OCI-LY7 (cell line): ENCODE measurements at regions not wholly inside any gene's neighbourhood (a gene's known extent, or its start where the extent isn't known, plus 50 kb on each side); places are given as distances from the start of the nearest gene placed in this dataset.

Experiments
- BruUV-seq: library from RNA; stranded (reverse); fragments of 400-500 nt; replicated peaks from 2 replicates; lab custom pipeline; 2021; lab: Mats Ljungman, UMichigan
- CTCF ChIA-PET: fragments of 300-600 bp; sonication (Branson Sonifier 250); formaldehyde crosslinking; loops from one replicate; lab custom pipeline; 2022; ENCODE audit warnings: antibody characterized with exemption; ENCODE audit not compliant: unreplicated experiment; lab: Charles Lee
- POLR2A ChIA-PET: fragments of 300-600 bp; sonication (Branson Sonifier 250); formaldehyde crosslinking; loops from one replicate; lab custom pipeline; 2022; ENCODE audit warnings: antibody characterized with exemption; lab: Charles Lee
- DNase-seq: peaks from one replicate; pipeline ENCODE4 v3.0.0-alpha.2; 2015; ENCODE audit warnings: low spot score
- H2AFZ ChIP-seq: fragments of 200-600 bp; sonication (generic), shearing (Covaris generic); 2 replicates; pipeline ENCODE4 v1.6.1; 2014; ENCODE audit warnings: mild to moderate bottlenecking, antibody characterized with exemption, low read length, moderate library complexity
- H3K27ac ChIP-seq: fragments of 200-600 bp; sonication (generic); 2 replicates; pipeline ENCODE4 v1.5.1; 2014; ENCODE audit warnings: mixed run types, low read depth, mild to moderate bottlenecking, moderate library complexity, low read length, inconsistent platforms; ENCODE audit not compliant: poor library complexity, severe bottlenecking
- H3K36me3 ChIP-seq: fragments of 200-600 bp; sonication (generic); 2 replicates; pipeline ENCODE4 v1.6.1; 2014; ENCODE audit warnings: mild to moderate bottlenecking, antibody characterized with exemption, low read length, moderate library complexity, mixed read lengths; ENCODE audit not compliant: insufficient read depth
- H3K4me1 ChIP-seq: fragments of 200-600 bp; sonication (generic); 2 replicates; pipeline ENCODE4 v1.5.1; 2014; ENCODE audit warnings: mild to moderate bottlenecking, low read length; ENCODE audit not compliant: insufficient read depth, poor library complexity, severe bottlenecking
- H3K4me2 ChIP-seq: fragments of 200-600 bp; sonication (generic); 2 replicates; pipeline ENCODE4 v1.6.1; 2014; ENCODE audit warnings: mild to moderate bottlenecking, low read length
- H3K4me3 ChIP-seq: fragments of 200-600 bp; sonication (generic); 2 replicates; pipeline ENCODE4 v1.5.1; 2014; ENCODE audit warnings: mild to moderate bottlenecking, low read depth, low read length; ENCODE audit not compliant: poor library complexity, severe bottlenecking
- H3K79me2 ChIP-seq: fragments of 200-600 bp; sonication (generic); 2 replicates; pipeline ENCODE4 v1.6.1; 2016; ENCODE audit warnings: low read depth, mild to moderate bottlenecking, low read length, moderate library complexity, mixed read lengths; ENCODE audit not compliant: insufficient read depth
- H3K9me2 ChIP-seq: fragments of 200-600 bp; sonication (generic); 2 replicates; pipeline ENCODE4 v1.6.1; 2016; ENCODE audit warnings: mild to moderate bottlenecking, low read length, mixed read lengths; ENCODE audit not compliant: insufficient read depth
- H3K9me3 ChIP-seq: fragments of 200-600 bp; sonication (generic); 2 replicates; pipeline ENCODE4 v1.6.1; 2014; ENCODE audit warnings: mild to moderate bottlenecking, mixed run types, low read length, mixed read lengths
- H4K20me1 ChIP-seq: fragments of 200-600 bp; sonication (generic); 2 replicates; pipeline ENCODE4 v1.6.1; 2014; ENCODE audit warnings: mild to moderate bottlenecking, antibody characterized with exemption, low read length, moderate library complexity, mixed read lengths; ENCODE audit not compliant: insufficient read depth
- CTCF ChIP-seq: fragments of 200-600 bp; sonication (generic); conservative IDR thresholded peaks from 2 replicates; pipeline ENCODE4 v1.5.1; 2014; ENCODE audit warnings: mild to moderate bottlenecking, antibody characterized with exemption, low read length, moderate library complexity, mixed read lengths
- EZH2phosphoT487 ChIP-seq: fragments of 200-600 bp; sonication (generic); IDR thresholded peaks from 2 replicates; pipeline ENCODE4 v1.6.1; 2018; ENCODE audit warnings: low read depth, borderline replicate concordance, mild to moderate bottlenecking, mixed run types, antibody characterized with exemption, low read length, moderate library complexity, mixed read lengths
- intact Hi-C: fragments of 100-400 bp; cut with micrococcal nuclease; formaldehyde crosslinking; loops from one replicate; pipeline ENCODE4 v1.10.0; 2022; ENCODE audit not compliant: unreplicated experiment

DNA sequence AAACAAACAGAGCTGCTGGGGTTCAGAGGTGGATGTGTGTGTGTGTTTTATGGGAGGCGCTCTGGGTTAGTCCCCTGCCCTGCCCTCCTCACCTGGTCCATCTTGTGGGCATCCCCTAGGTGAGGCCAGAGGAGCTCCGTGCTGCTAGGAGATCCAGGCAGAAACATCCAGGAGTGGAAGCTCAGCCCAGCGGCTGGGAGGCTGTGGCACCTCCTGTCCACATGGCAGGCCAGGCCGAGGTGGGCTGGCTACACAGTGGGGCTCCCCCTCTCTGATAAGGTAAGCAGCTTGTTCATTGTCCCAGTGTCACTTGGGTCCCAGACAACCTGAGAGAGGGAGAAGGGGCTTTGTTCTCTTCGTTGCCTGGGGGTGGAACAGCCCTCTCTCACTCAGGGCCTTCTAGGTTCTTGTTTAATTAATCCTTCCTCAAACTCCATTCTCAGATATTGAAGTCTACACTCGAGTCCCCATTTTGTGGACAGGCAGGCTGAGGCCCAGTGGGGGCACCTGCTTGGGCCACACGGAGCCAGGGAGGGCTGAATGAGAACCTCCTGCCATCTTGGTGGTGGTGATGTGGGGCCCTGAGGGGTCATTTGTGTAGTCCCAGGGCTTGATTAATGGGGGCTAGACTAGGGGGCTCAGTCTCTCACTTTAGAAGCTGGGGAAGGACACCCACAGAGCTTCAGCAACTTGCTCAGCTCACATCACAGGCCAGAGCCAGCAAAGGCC is 216.8 kb upstream of the GPR26 start:
- POLR2A ChIA-PET: interaction anchor here (0.7 kb wide), 3 partner anchors 10 to 1280 kb away, joined by 3 read pairs; no protein-coding TSS in a partner anchor
- no peak overlapping the region for H3K27ac ChIP-seq
- H3K36me3 ChIP-seq: no peaks in the 10 kb centered on the region
- H2AFZ ChIP-seq: no peak overlapping the region
- CTCF ChIA-PET: no interaction called here
- no peak overlapping the region for H3K4me3 ChIP-seq
- no peaks in the 10 kb centered on the region for H3K9me2 ChIP-seq
- TF ChIP-seq EZH2phosphoT487 (no peak), CTCF (no peak)
- BruUV-seq: no TSS peak
- H3K4me1 ChIP-seq: no peaks in the 10 kb centered on the region
- H4K20me1 ChIP-seq: no peaks in the 10 kb centered on the region
- no peak overlapping the region for H3K4me2 ChIP-seq
- DNase-seq: no peak
- intact Hi-C loops: no loop called here
- no peaks in the 10 kb centered on the region for H3K79me2 ChIP-seq
- H3K9me3 ChIP-seq: no peaks in the 10 kb centered on the region

DNA sequence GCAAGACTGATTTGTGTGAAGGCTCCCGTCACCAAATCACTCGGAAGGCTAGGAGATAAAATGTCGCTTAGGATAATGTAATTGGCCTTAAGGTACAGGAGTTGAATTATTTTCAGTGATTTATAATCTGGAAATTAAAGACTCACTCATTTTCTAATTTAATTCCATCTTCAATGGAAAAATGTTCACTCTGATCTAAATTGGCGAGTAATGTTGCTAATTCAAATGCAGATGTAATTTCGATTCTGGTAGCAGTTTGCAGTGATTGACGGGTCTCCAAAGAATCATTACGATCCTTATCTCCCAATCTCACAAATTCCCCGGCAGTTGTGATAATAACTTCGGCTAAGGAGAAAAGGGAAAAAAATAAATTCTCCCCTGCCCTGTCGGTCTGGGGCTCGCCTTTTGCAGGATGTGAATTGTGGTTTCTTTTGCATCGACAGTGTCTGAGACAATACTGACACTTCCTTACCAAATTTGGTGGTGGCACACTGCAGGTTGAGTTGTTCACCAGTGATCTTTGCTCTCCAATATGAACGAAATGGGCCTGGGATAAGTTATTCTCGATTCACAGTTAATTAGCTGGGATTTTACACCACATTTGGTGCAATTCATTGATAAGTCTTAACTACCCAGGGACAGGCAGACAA is 215.1 kb upstream of the GPR26 start:
- POLR2A ChIA-PET: no interaction called here
- CTCF ChIA-PET: no interaction called here
- Histone ChIP-seq H3K4me3 (no peak overlapping the region), H2AFZ (no peak overlapping the region), H3K4me1 (no peaks in the 10 kb centered on the region), H3K79me2 (no peaks in the 10 kb centered on the region), H3K9me2 (no peaks in the 10 kb centered on the region), H3K36me3 (no peaks in the 10 kb centered on the region), H3K27ac (no peak overlapping the region), H4K20me1 (no peaks in the 10 kb centered on the region), H3K9me3 (no peaks in the 10 kb centered on the region), H3K4me2 (no peak overlapping the region)
- no peak for DNase-seq
- TF ChIP-seq EZH2phosphoT487: no peak
- no peak for TF ChIP-seq CTCF
- intact Hi-C loops: no loop called here
- BruUV-seq: no TSS peak
